ENCODE measurements at regions not wholly inside any gene's neighbourhood (a gene's known extent, or its start where the extent isn't known, plus 50 kb on each side); places are given as distances from the start of the nearest gene placed in this dataset.
"Not testable (repeated sequence)": the region's sequence is repeated elsewhere in the genome, so short reads cannot be mapped to it uniquely, and the experiment has no call there.

GRCh38 chr12:9312406-9313392 is 104.5 kb upstream of the PZP start:
- DNase-seq (ENCODE audit: low read depth, low spot score); H3K36me3 ChIP-seq (ENCODE audit: control insufficient read depth in 1 of 2, insufficient read depth in 2 of 2, low read length in 2 of 2); H2AFZ ChIP-seq (ENCODE audit: low read depth, low read length, poor library complexity, severe bottlenecking); RAD21 ChIA-PET (ENCODE audit: low non-redundant PET in 1 of 2, low total read pairs in 2 of 2, uncharacterized antibody in 2 of 2, unreplicated experiment in 2 of 2); CTCF ChIA-PET; H4K20me1 ChIP-seq (ENCODE audit: insufficient read depth); H3K9me3 ChIP-seq (ENCODE audit: control insufficient read depth in 1 of 2, insufficient read depth in 1 of 2, low read depth in 1 of 2, low read length in 2 of 2); H3K79me2 ChIP-seq (ENCODE audit: insufficient read depth, low read length); H3K27me3 ChIP-seq (ENCODE audit: insufficient read depth, low read length); H3K9me2 ChIP-seq (ENCODE audit: insufficient read depth); POLR2A ChIA-PET; H3K4me1 ChIP-seq (ENCODE audit: control insufficient read depth in 1 of 2, insufficient read depth in 2 of 2, low read length in 2 of 2); H3K4me3 ChIP-seq (replicated peaks in 1 of 2; ENCODE audit: low read depth in 1 of 2, low read length in 2 of 2); H3K9ac ChIP-seq (ENCODE audit: low read length); H3K4me2 ChIP-seq (ENCODE audit: low read length); ATAC-seq; H3K27ac ChIP-seq (ENCODE audit: low read depth, low read length); intact Hi-C loops (cut with micrococcal nuclease); BruUV-seq (replicated peaks): not testable (repeated sequence)

- CTCF ChIA-PET; H3K27ac ChIP-seq (ENCODE audit: low read depth, low read length); H4K20me1 ChIP-seq (ENCODE audit: insufficient read depth); H3K4me2 ChIP-seq (ENCODE audit: low read length); POLR2A ChIA-PET; intact Hi-C loops (cut with micrococcal nuclease); H3K9ac ChIP-seq (ENCODE audit: low read length); H3K9me2 ChIP-seq (ENCODE audit: insufficient read depth); H3K79me2 ChIP-seq (ENCODE audit: insufficient read depth, low read length); H3K4me1 ChIP-seq (ENCODE audit: control insufficient read depth in 1 of 2, insufficient read depth in 2 of 2, low read length in 2 of 2); H3K4me3 ChIP-seq (replicated peaks in 1 of 2; ENCODE audit: low read depth in 1 of 2, low read length in 2 of 2); BruUV-seq (replicated peaks); ATAC-seq; H3K27me3 ChIP-seq (ENCODE audit: insufficient read depth, low read length); RAD21 ChIA-PET (ENCODE audit: low non-redundant PET in 1 of 2, low total read pairs in 2 of 2, uncharacterized antibody in 2 of 2, unreplicated experiment in 2 of 2); H2AFZ ChIP-seq (ENCODE audit: low read depth, low read length, poor library complexity, severe bottlenecking); H3K9me3 ChIP-seq (ENCODE audit: control insufficient read depth in 1 of 2, insufficient read depth in 1 of 2, low read depth in 1 of 2, low read length in 2 of 2); DNase-seq (ENCODE audit: low read depth, low spot score); H3K36me3 ChIP-seq (ENCODE audit: control insufficient read depth in 1 of 2, insufficient read depth in 2 of 2, low read length in 2 of 2): not testable (repeated sequence)
Observed at GRCh38 chr12:9311454-9311853, 103.3 kb upstream of the PZP start.

DNA sequence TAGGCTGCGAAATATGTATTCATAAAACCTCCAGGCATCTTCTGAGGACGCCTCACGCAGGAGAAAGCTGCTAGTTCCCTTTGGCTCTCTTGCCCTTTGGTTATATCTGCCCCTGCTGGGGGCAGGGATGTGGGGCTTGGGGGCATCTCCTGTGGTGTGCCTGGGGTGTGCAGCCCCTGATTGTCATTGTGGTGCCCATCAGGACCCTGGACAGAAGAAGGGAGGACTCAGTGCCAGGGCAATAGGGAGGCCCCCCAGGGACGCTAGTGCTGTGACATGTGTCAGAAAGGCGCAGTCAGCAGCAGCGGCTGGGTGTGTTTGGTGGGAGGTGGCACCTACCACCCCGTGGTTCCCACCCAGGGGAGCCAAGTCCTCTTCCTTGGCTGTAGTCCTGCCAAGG is 102.5 kb upstream of the PZP start:
- H3K27ac ChIP-seq (ENCODE audit: low read depth, low read length); H2AFZ ChIP-seq (ENCODE audit: low read depth, low read length, poor library complexity, severe bottlenecking); H3K4me1 ChIP-seq (ENCODE audit: control insufficient read depth in 1 of 2, insufficient read depth in 2 of 2, low read length in 2 of 2); H3K36me3 ChIP-seq (ENCODE audit: control insufficient read depth in 1 of 2, insufficient read depth in 2 of 2, low read length in 2 of 2); H3K4me3 ChIP-seq (replicated peaks in 1 of 2; ENCODE audit: low read depth in 1 of 2, low read length in 2 of 2); H3K4me2 ChIP-seq (ENCODE audit: low read length); H4K20me1 ChIP-seq (ENCODE audit: insufficient read depth); ATAC-seq; RAD21 ChIA-PET (ENCODE audit: low non-redundant PET in 1 of 2, low total read pairs in 2 of 2, uncharacterized antibody in 2 of 2, unreplicated experiment in 2 of 2); DNase-seq (ENCODE audit: low read depth, low spot score); H3K9me2 ChIP-seq (ENCODE audit: insufficient read depth); POLR2A ChIA-PET; H3K79me2 ChIP-seq (ENCODE audit: insufficient read depth, low read length); intact Hi-C loops (cut with micrococcal nuclease); CTCF ChIA-PET; H3K9me3 ChIP-seq (ENCODE audit: control insufficient read depth in 1 of 2, insufficient read depth in 1 of 2, low read depth in 1 of 2, low read length in 2 of 2); BruUV-seq (replicated peaks); H3K27me3 ChIP-seq (ENCODE audit: insufficient read depth, low read length); H3K9ac ChIP-seq (ENCODE audit: low read length): not testable (repeated sequence)

DNA sequence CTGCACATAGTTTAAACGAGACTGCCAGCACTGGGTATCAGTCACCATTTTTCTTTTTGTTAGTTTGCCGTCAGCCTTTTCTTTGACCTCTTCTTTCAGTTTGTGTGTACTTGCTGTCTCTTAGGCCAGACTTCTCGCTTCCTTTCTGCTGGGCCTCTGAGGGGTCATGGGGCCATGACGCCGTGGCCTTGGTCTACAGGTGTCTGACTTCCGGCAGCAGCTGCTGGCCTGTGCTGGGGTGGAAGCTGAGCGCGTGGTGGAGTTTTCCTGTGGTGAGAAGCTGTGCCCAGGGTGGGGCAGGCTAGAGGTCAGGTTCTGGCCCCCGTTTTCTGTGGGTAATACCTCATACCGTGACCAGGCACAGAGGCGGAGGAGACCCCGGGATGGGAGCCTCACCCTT is 101.6 kb upstream of the PZP start:
- H3K27ac ChIP-seq (ENCODE audit: low read depth, low read length); H3K9ac ChIP-seq (ENCODE audit: low read length); CTCF ChIA-PET; intact Hi-C loops (cut with micrococcal nuclease); H3K4me1 ChIP-seq (ENCODE audit: control insufficient read depth in 1 of 2, insufficient read depth in 2 of 2, low read length in 2 of 2); H3K9me2 ChIP-seq (ENCODE audit: insufficient read depth); H3K9me3 ChIP-seq (ENCODE audit: control insufficient read depth in 1 of 2, insufficient read depth in 1 of 2, low read depth in 1 of 2, low read length in 2 of 2); RAD21 ChIA-PET (ENCODE audit: low non-redundant PET in 1 of 2, low total read pairs in 2 of 2, uncharacterized antibody in 2 of 2, unreplicated experiment in 2 of 2); H3K79me2 ChIP-seq (ENCODE audit: insufficient read depth, low read length); H3K4me2 ChIP-seq (ENCODE audit: low read length); ATAC-seq; DNase-seq (ENCODE audit: low read depth, low spot score); H3K27me3 ChIP-seq (ENCODE audit: insufficient read depth, low read length); H2AFZ ChIP-seq (ENCODE audit: low read depth, low read length, poor library complexity, severe bottlenecking); H4K20me1 ChIP-seq (ENCODE audit: insufficient read depth); POLR2A ChIA-PET; H3K36me3 ChIP-seq (ENCODE audit: control insufficient read depth in 1 of 2, insufficient read depth in 2 of 2, low read length in 2 of 2); BruUV-seq (replicated peaks); H3K4me3 ChIP-seq (replicated peaks in 1 of 2; ENCODE audit: low read depth in 1 of 2, low read length in 2 of 2): not testable (repeated sequence)

Measured in HCT116 (cell line).